Loucy (cell line): ENCODE measurements at regions not wholly inside any gene's neighbourhood (a gene's known extent, or its start where the extent isn't known, plus 50 kb on each side); places are given as distances from the start of the nearest gene placed in this dataset.

Experiments
- H2AFZ ChIP-seq: fragments of 200-600 bp; sonication (generic); 2 replicates; pipeline ENCODE4 v1.6.0; 2016; ENCODE audit warnings: antibody characterized with exemption, mild to moderate bottlenecking, low read length, moderate library complexity
- H3F3A ChIP-seq: fragments of 200-600 bp; 2 replicates; pipeline ENCODE4 v1.6.0; 2016; ENCODE audit warnings: antibody characterized with exemption, low read depth, mild to moderate bottlenecking
- H3K27me3 ChIP-seq: fragments of 200-600 bp; sonication (generic); 2 replicates; pipeline ENCODE4 v1.6.1; 2014; ENCODE audit warnings: low read length, mild to moderate bottlenecking; ENCODE audit not compliant: insufficient read depth, poor library complexity, severe bottlenecking
- H3K36me3 ChIP-seq: fragments of 200-600 bp; sonication (generic); 2 replicates; pipeline ENCODE4 v1.6.1; 2016; ENCODE audit warnings: low read length; ENCODE audit not compliant: insufficient read depth
- H3K4me1 ChIP-seq: fragments of 200-600 bp; sonication (generic); 2 replicates; pipeline ENCODE4 v1.5.1; 2014; ENCODE audit warnings: low read length, mild to moderate bottlenecking; ENCODE audit not compliant: insufficient read depth, poor library complexity, severe bottlenecking
- H3K4me2 ChIP-seq: fragments of 200-600 bp; sonication (generic); 2 replicates; pipeline ENCODE4 v1.6.0; 2014; ENCODE audit warnings: antibody characterized with exemption, low read length, low read depth, mild to moderate bottlenecking; ENCODE audit not compliant: poor library complexity, severe bottlenecking
- H3K4me3 ChIP-seq: fragments of 200-600 bp; sonication (generic); 2 replicates; pipeline ENCODE4 v1.5.1; 2014; ENCODE audit warnings: low read length, mild to moderate bottlenecking, mixed read lengths; ENCODE audit not compliant: poor library complexity, severe bottlenecking
- H3K79me2 ChIP-seq: fragments of 200-600 bp; sonication (generic); 2 replicates; pipeline ENCODE4 v1.6.1; 2014; ENCODE audit warnings: low read length; ENCODE audit not compliant: insufficient read depth
- H3K9ac ChIP-seq: fragments of 200-600 bp; sonication (generic); 2 replicates; pipeline ENCODE4 v1.6.0; 2014; ENCODE audit warnings: mild to moderate bottlenecking, low read depth, low read length, moderate library complexity; ENCODE audit not compliant: poor library complexity, severe bottlenecking
- H3K9me2 ChIP-seq: fragments of 200-600 bp; sonication (generic); replicated peaks from 2 replicates; pipeline ENCODE4 v1.6.1; 2016; ENCODE audit warnings: low read depth, low read length, mixed read lengths
- H3K9me3 ChIP-seq: fragments of 200-600 bp; sonication (generic); 2 replicates; pipeline ENCODE4 v1.6.1; 2014; ENCODE audit warnings: mild to moderate bottlenecking, antibody characterized with exemption, low read length, low read depth; ENCODE audit not compliant: insufficient read depth
- H4K20me1 ChIP-seq: fragments of 200-600 bp; sonication (generic); 2 replicates; pipeline ENCODE4 v1.6.0; 2014; ENCODE audit warnings: antibody characterized with exemption, low read length, mild to moderate bottlenecking; ENCODE audit not compliant: insufficient read depth, poor library complexity, severe bottlenecking
- CTCF ChIP-seq: fragments of 200-600 bp; sonication (generic); conservative IDR thresholded peaks from 2 replicates; pipeline ENCODE4 v1.5.1; 2014; ENCODE audit warnings: mild to moderate bottlenecking, antibody characterized with exemption, low read length
- EZH2phosphoT487 ChIP-seq: fragments of 200-600 bp; IDR thresholded peaks from 2 replicates; pipeline ENCODE4 v1.6.1; 2018; ENCODE audit warnings: antibody characterized with exemption, mild to moderate bottlenecking, moderate library complexity, borderline replicate concordance

GRCh38 chr9:14412775-14413174, 98.8 kb upstream of the NFIB start:
- Histone ChIP-seq H3K4me1 (no peaks in the 10 kb centered on the region), H2AFZ (no peak overlapping the region), H3K9ac (no peak overlapping the region), H3K9me2 (no peaks in the 10 kb centered on the region), H3K36me3 (no peaks in the 10 kb centered on the region), H3K4me2 (no peak overlapping the region), H4K20me1 (no peaks in the 10 kb centered on the region), H3K9me3 (no peaks in the 10 kb centered on the region), H3F3A (no peaks in the 10 kb centered on the region), H3K4me3 (no peak overlapping the region), H3K27me3 (no peaks in the 10 kb centered on the region), H3K79me2 (no peaks in the 10 kb centered on the region)
- TF ChIP-seq EZH2phosphoT487: no peak
- TF ChIP-seq CTCF: no peak

GRCh38 chr9:14406463-14406862, 92.5 kb upstream of the NFIB start:
- H3K4me2 ChIP-seq: no peak overlapping the region
- no peaks in the 10 kb centered on the region for H3K9me2 ChIP-seq
- no peak overlapping the region for H3K9ac ChIP-seq
- H2AFZ ChIP-seq: no peak overlapping the region
- no peaks in the 10 kb centered on the region for H3K36me3 ChIP-seq
- no peaks in the 10 kb centered on the region for H3F3A ChIP-seq
- no peaks in the 10 kb centered on the region for H4K20me1 ChIP-seq
- no peak overlapping the region for H3K4me3 ChIP-seq
- no peaks in the 10 kb centered on the region for H3K79me2 ChIP-seq
- TF ChIP-seq EZH2phosphoT487 (no peak), CTCF (no peak)
- H3K27me3 ChIP-seq: no peaks in the 10 kb centered on the region
- H3K9me3 ChIP-seq: no peaks in the 10 kb centered on the region
- no peaks in the 10 kb centered on the region for H3K4me1 ChIP-seq

GRCh38 chr9:14405176-14405706, 91.3 kb upstream of the NFIB start:
- Histone ChIP-seq H3K9me3 (no peaks in the 10 kb centered on the region), H2AFZ (no peak overlapping the region), H3K79me2 (no peaks in the 10 kb centered on the region), H3K9me2 (no peaks in the 10 kb centered on the region), H3K4me3 (no peak overlapping the region), H3K9ac (no peak overlapping the region), H3K4me1 (no peaks in the 10 kb centered on the region), H3K27me3 (no peaks in the 10 kb centered on the region), H3K36me3 (no peaks in the 10 kb centered on the region), H3K4me2 (no peak overlapping the region), H4K20me1 (no peaks in the 10 kb centered on the region), H3F3A (no peaks in the 10 kb centered on the region)
- TF ChIP-seq CTCF (no peak), EZH2phosphoT487 (no peak)
